ENCODE measurements at regions not wholly inside any gene's neighbourhood (a gene's known extent, or its start where the extent isn't known, plus 50 kb on each side); places are given as distances from the start of the nearest gene placed in this dataset.

DNA sequence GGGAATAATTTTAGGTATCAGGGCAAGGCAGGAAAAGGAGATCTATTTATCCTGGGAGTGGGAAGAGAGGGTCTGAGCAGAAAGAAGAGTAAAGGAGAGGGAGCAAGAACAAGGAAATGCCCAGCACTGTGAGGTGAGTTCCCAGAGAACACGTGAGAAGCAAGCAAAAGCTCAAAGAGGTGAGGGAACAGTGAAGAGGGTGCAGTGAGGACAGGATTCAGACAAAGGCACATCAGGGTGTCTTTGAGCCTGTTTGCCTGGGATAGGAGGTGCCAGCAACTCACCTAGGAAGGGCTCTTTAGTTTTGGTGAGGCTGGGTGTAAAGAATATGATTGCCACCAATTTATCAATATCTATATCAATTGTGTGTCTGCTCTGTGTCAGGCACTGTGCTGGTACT, 88.9 kb upstream of the NRXN3 start:
- 12 to 22% (median 13%) methylated on average over 1 of the region's 1 CpG for WGBS, 3 donors
- no peak for DNase-seq
- H3K9me3 ChIP-seq: no peaks in the 10 kb centered on the region
- H3K27ac ChIP-seq: no peak overlapping the region
- no peak overlapping the region for H3K4me3 ChIP-seq
- H3K36me3 ChIP-seq: no peaks in the 10 kb centered on the region
- intact Hi-C loops (cut with DNase I): no loop called here
- no peak for TF ChIP-seq POLR2A (IDR thresholded peaks at IDR 0.05)
- no peak for TF ChIP-seq EP300 (IDR thresholded peaks at IDR 0.05)
- TF ChIP-seq, protein P1, sequence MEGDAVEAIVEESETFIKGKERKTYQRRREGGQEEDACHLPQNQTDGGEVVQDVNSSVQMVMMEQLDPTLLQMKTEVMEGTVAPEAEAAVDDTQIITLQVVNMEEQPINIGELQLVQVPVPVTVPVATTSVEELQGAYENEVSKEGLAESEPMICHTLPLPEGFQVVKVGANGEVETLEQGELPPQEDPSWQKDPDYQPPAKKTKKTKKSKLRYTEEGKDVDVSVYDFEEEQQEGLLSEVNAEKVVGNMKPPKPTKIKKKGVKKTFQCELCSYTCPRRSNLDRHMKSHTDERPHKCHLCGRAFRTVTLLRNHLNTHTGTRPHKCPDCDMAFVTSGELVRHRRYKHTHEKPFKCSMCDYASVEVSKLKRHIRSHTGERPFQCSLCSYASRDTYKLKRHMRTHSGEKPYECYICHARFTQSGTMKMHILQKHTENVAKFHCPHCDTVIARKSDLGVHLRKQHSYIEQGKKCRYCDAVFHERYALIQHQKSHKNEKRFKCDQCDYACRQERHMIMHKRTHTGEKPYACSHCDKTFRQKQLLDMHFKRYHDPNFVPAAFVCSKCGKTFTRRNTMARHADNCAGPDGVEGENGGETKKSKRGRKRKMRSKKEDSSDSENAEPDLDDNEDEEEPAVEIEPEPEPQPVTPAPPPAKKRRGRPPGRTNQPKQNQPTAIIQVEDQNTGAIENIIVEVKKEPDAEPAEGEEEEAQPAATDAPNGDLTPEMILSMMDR (IDR thresholded peaks at IDR 0.05): no peak
- H3K27me3 ChIP-seq: no peaks in the 10 kb centered on the region
- no peaks in the 10 kb centered on the region for H3K4me1 ChIP-seq (ENCODE audit: insufficient read depth)

DNA sequence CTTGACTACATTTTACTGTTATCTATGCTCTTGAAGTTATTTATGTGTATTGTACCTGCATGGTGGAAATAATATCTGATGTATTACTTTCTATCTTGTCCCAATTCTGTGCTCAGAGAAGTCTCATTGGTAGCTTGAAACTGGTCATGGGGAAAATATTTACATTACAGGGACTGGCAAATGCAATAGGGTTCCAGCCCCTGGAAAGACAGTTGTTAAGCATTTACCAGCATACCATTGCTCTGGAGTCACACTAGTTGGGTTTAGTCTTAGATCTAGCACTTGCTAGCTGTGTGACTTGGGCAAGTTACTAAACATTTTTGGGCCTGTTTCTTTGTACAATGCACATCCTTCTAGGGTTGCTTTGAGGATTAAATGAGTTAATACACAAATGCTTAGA, 86.3 kb upstream of the NRXN3 start:
- Histone ChIP-seq H3K27ac (no peak overlapping the region), H3K9me3 (no peaks in the 10 kb centered on the region), H3K4me3 (no peak overlapping the region), H3K36me3 (no peaks in the 10 kb centered on the region), H3K4me1 (ENCODE audit: insufficient read depth) (no peaks in the 10 kb centered on the region), H3K27me3 (no peaks in the 10 kb centered on the region)
- intact Hi-C loops (cut with DNase I): no loop called here
- TF ChIP-seq POLR2A (IDR thresholded peaks at IDR 0.05) (no peak), EP300 (IDR thresholded peaks at IDR 0.05) (no peak)
- TF ChIP-seq, protein P1 (IDR thresholded peaks at IDR 0.05): no peak
- no peak for DNase-seq

DNA sequence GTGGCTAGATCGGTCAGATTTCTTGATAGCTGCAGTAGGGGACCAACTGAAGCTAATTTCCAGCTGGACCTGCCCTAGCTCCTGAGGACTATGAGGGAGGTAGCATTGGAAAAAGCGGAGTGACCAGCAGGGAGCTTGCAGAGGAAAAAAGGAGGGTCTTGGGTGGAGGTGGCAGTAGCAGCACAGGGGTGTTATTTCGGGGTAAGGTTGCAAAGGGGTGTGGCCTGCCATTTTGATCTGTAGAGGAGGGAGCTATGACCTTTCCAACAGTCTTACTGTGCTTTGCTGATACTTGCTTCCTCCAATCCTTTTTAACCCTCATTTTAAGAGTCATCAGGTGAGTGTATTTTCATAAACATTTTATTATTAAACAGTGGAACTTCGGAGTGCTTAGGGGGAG, 83.8 kb upstream of the NRXN3 start:
- Histone ChIP-seq H3K36me3 (no peaks in the 10 kb centered on the region), H3K4me1 (ENCODE audit: insufficient read depth) (no peaks in the 10 kb centered on the region), H3K4me3 (no peak overlapping the region), H3K9me3 (no peaks in the 10 kb centered on the region), H3K27ac (no peak overlapping the region), H3K27me3 (no peaks in the 10 kb centered on the region)
- 31 to 39% (median 38%) methylated on average over 4 of the region's 4 CpGs for WGBS, 3 donors
- DNase-seq: no peak
- TF ChIP-seq EP300 (IDR thresholded peaks at IDR 0.05): no peak
- TF ChIP-seq, protein P1 (IDR thresholded peaks at IDR 0.05): no peak
- intact Hi-C loops (cut with DNase I): no loop called here

DNA sequence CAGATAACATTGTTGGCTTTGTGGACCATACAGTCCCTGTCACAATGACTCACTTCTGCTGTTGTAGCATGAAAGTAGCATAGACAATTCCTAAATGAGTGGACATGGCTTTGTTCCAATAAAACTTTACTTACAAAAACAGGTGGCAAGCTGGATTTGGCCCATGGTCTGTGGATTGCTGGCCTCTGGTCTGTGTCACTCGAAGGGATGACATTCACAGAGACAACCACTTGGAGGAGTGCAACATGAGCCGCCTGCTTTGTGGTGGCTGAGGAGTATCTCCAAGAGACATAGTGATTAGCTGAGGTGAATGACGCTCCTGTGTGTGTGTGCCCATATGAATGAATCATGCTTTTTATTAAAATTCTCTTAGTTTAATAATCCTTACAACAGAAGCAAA, 81.3 kb upstream of the NRXN3 start:
- H3K27me3 ChIP-seq: no peaks in the 10 kb centered on the region
- no peak overlapping the region for H3K4me3 ChIP-seq
- intact Hi-C loops (cut with DNase I): no loop called here
- TF ChIP-seq EP300 (IDR thresholded peaks at IDR 0.05): no peak
- TF ChIP-seq POLR2A (IDR thresholded peaks at IDR 0.05): no peak
- TF ChIP-seq, protein P1 (IDR thresholded peaks at IDR 0.05): no peak
- no peaks in the 10 kb centered on the region for H3K36me3 ChIP-seq
- H3K27ac ChIP-seq: no peak overlapping the region
- no peaks in the 10 kb centered on the region for H3K9me3 ChIP-seq
- H3K4me1 ChIP-seq (ENCODE audit: insufficient read depth): no peaks in the 10 kb centered on the region
- no peak for DNase-seq
- WGBS, 3 donors: 27 to 37% (median 30%) methylated on average over 3 of the region's 3 CpGs

DNA sequence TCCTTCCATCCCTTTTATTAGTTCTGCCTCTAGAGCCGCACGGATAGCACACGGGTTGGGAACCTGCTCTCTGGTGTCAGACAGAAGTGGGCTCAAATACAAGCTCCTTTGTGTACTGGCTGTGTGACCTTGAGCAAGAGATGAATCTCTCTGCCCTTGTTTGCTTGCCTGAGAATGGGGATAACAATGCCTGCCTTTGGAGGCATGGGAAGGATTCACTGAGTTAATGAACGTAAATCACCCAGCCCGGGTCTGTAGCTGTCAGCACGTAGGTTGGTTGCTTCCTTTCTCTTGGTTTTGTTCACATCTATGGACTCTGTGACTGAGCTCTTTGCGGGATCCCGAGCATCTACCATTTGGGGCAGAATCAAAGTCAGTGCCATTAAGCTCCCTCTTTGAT, 79.3 kb upstream of the NRXN3 start:
- WGBS, 3 donors: 55 to 66% (median 60%) methylated on average over 8 of the region's 8 CpGs
- Histone ChIP-seq H3K9me3 (no peaks in the 10 kb centered on the region), H3K27ac (no peak overlapping the region), H3K4me1 (ENCODE audit: insufficient read depth) (no peaks in the 10 kb centered on the region), H3K27me3 (no peaks in the 10 kb centered on the region), H3K4me3 (no peak overlapping the region), H3K36me3 (no peaks in the 10 kb centered on the region)
- DNase-seq: no peak
- intact Hi-C loops (cut with DNase I): no loop called here
- TF ChIP-seq, protein P1 (IDR thresholded peaks at IDR 0.05): no peak
- no peak for TF ChIP-seq EP300 (IDR thresholded peaks at IDR 0.05)
